ENCODE measurements at regions not wholly inside any gene's neighbourhood (a gene's known extent, or its start where the extent isn't known, plus 50 kb on each side); places are given as distances from the start of the nearest gene placed in this dataset.

GRCh38 chr12:14194572-14194971 is 170.9 kb upstream of the ATF7IP start:
- TF ChIP-seq CTCF (conservative IDR thresholded peaks at IDR 0.05; ENCODE audit: low read depth, low read length) (no peak), EZH2 (IDR thresholded peaks at IDR 0.05; ENCODE audit: borderline replicate concordance, low read depth, low read length, poor library complexity, severe bottlenecking) (no peak)

Data from A673 (cell line).